ENCODE measurements at regions not wholly inside any gene's neighbourhood (a gene's known extent, or its start where the extent isn't known, plus 50 kb on each side); places are given as distances from the start of the nearest gene placed in this dataset.

- H2AK5ac ChIP-seq (ENCODE audit: low read depth, low read length): no peak overlapping the region
- H3K4me1 ChIP-seq (ENCODE audit: control insufficient read depth, insufficient read depth, low read length): no peaks in the 10 kb centered on the region; the same call in 1 of the 2 replicates
- H3K79me1 ChIP-seq (ENCODE audit: low read depth in 1 of 2, low read length in 2 of 2): no peaks in the 10 kb centered on the region
- H3K23ac ChIP-seq (ENCODE audit: low read depth, low read length): no peak overlapping the region
- dilution Hi-C loops (cut with HindIII; ENCODE audit: low sequenced_read_pairs, unreplicated experiment): no loop called here
- no peak overlapping the region for H2BK5ac ChIP-seq (ENCODE audit: low read depth, low read length, poor library complexity, severe bottlenecking)
- DNase-seq (no peak), ATAC-seq (ENCODE audit: low read depth) (no peak)
- in situ Hi-C loops (cut with MboI; ENCODE audit: low sequenced_read_pairs): no loop called here
- TF ChIP-seq CHD1 (IDR thresholded peaks at IDR 0.05; ENCODE audit: low read depth, low read length): no peak
- TF ChIP-seq CTCF (conservative IDR thresholded peaks at IDR 0.05; ENCODE audit: low read depth, low read length): no peak
- no peak for TF ChIP-seq MAFK (IDR thresholded peaks at IDR 0.05; ENCODE audit: low read depth, low read length)
- TF ChIP-seq POLR2A (IDR thresholded peaks at IDR 0.05; ENCODE audit: low read depth, low read length): no peak
- no peak for TF ChIP-seq MAZ (IDR thresholded peaks at IDR 0.05; ENCODE audit: borderline replicate concordance, low read depth, low read length)
- no peak for TF ChIP-seq CEBPB (IDR thresholded peaks at IDR 0.05; ENCODE audit: low read depth, low read length)
- no peak overlapping the region for H3K14ac ChIP-seq (replicated peaks; ENCODE audit: low read depth, low read length)
- H3K4ac ChIP-seq (ENCODE audit: low read depth, low read length): no peak overlapping the region
- no peak overlapping the region for H4K91ac ChIP-seq (ENCODE audit: insufficient read depth, low read depth, low read length)
- H3K56ac ChIP-seq (ENCODE audit: extremely low read depth, insufficient read depth, low read length): no peak overlapping the region
- H3K27me3 ChIP-seq (ENCODE audit: control insufficient read depth, insufficient read depth, low read length): no peaks in the 10 kb centered on the region
- H3K36me3 ChIP-seq (ENCODE audit: control insufficient read depth, insufficient read depth, low read length): no peaks in the 10 kb centered on the region
- no peaks in the 10 kb centered on the region for H3K9me3 ChIP-seq (ENCODE audit: control insufficient read depth, insufficient read depth, low read length)
- H2AFZ ChIP-seq (replicated peaks; ENCODE audit: low read length, poor library complexity): no peak overlapping the region
- no TSS peak for BruUV-seq (replicated peaks)
- ChIA-PET CTCF (no interaction called here), POLR2A (ENCODE audit: unreplicated experiment) (no interaction called here)
- no peak overlapping the region for H4K5ac ChIP-seq (ENCODE audit: low read depth, low read length)
- no peak overlapping the region for H2BK15ac ChIP-seq (ENCODE audit: low read depth, low read length)
- no peak overlapping the region for H2BK120ac ChIP-seq (ENCODE audit: low read depth, low read length)
- H3K9ac ChIP-seq (ENCODE audit: low read depth, low read length): no peak overlapping the region
- no CpG with 5 or more reads among the region's 3 CpGs for WGBS, 2 experiments (ENCODE audit: extremely low coverage in 2 of 2, insufficient read length in 1 of 2)
- H3K9me1 ChIP-seq (ENCODE audit: insufficient read depth, low read length): no peaks in the 10 kb centered on the region
- no peak overlapping the region for H2AK9ac ChIP-seq (replicated peaks; ENCODE audit: low read depth, low read length, poor library complexity)
- no peak overlapping the region for H4K8ac ChIP-seq (ENCODE audit: low read depth in 2 of 2, low read length in 2 of 2)
- no peak overlapping the region for H3K27ac ChIP-seq (ENCODE audit: insufficient read depth, low read length)
- H2BK20ac ChIP-seq (ENCODE audit: low read depth, low read length): no peak overlapping the region
- no peaks in the 10 kb centered on the region for H4K20me1 ChIP-seq (ENCODE audit: insufficient read depth, low read length)
- intact Hi-C loops (cut with micrococcal nuclease): no loop called here
- H3K4me3 ChIP-seq (ENCODE audit: insufficient read depth, low read depth, low read length): no peak overlapping the region
- H3K18ac ChIP-seq (ENCODE audit: low read depth, low read length): no peak overlapping the region
- no peak overlapping the region for H3K4me2 ChIP-seq (ENCODE audit: low read depth, low read length)
Observed at GRCh38 chrX:97863261-97863660, 979.6 kb downstream of the RPA4 start.
